Panc1 (cell line): ENCODE measurements at regions not wholly inside any gene's neighbourhood (a gene's known extent, or its start where the extent isn't known, plus 50 kb on each side); places are given as distances from the start of the nearest gene placed in this dataset.

ENCODE experiments used
- ATAC-seq: fragments of 200-7000 bp; cut with Tn5 transposase; 2 replicates; pipeline ENCODE4 v1.9.1; 2020; ENCODE audit warnings: mild to moderate bottlenecking, moderate library complexity
- BruUV-seq: library from RNA; stranded (reverse); fragments of 400-500 nt; replicated peaks from 2 replicates; lab custom pipeline; 2021; lab: Mats Ljungman, UMichigan
- CTCF ChIA-PET: fragments of 300-600 bp; sonication (Branson Sonifier 250); formaldehyde crosslinking; loops from one replicate; lab custom pipeline; 2022; ENCODE audit warnings: antibody characterized with exemption; lab: Charles Lee
- POLR2A ChIA-PET: fragments of 300-600 bp; sonication (Branson Sonifier 250); formaldehyde crosslinking; loops from one replicate; lab custom pipeline; 2022; ENCODE audit warnings: antibody characterized with exemption; lab: Charles Lee
- DNase-seq: peaks from one replicate; pipeline ENCODE4 v3.0.0-alpha.2; 2010; ENCODE audit warnings: low read depth, low spot score
- H3K27ac ChIP-seq: 2 replicates; pipeline ENCODE4 v1.5.1; 2011; ENCODE audit warnings: mild to moderate bottlenecking, low read length, inconsistent platforms
- H3K27me3 ChIP-seq: fragments of 200-500 bp; sonication (Bioruptor generic); 2 replicates; pipeline ENCODE4 v1.6.0; 2014; ENCODE audit warnings: low read length, inconsistent platforms; ENCODE audit not compliant: control insufficient read depth, insufficient read depth
- H3K36me3 ChIP-seq: fragments of 200-500 bp; sonication (Bioruptor generic); 2 replicates; pipeline ENCODE4 v1.5.1; 2014; ENCODE audit warnings: inconsistent platforms, mild to moderate bottlenecking, low read length, moderate library complexity; ENCODE audit not compliant: control insufficient read depth, insufficient read depth
- H3K4me1 ChIP-seq: 2 replicates; pipeline ENCODE4 v1.5.1; 2011; ENCODE audit warnings: inconsistent platforms, mild to moderate bottlenecking, low read length, moderate library complexity; ENCODE audit not compliant: control insufficient read depth, insufficient read depth
- H3K4me3 ChIP-seq, 2 experiments: 2 replicates each; pipeline ENCODE4 v1.5.1; 2011 to 2012; ENCODE audit warnings: low read depth in 2 of 2, low read length in 2 of 2, mild to moderate bottlenecking in 2 of 2, inconsistent platforms in 1 of 2, moderate library complexity in 1 of 2
- H3K9me3 ChIP-seq: fragments of 200-500 bp; sonication (Bioruptor generic); 2 replicates; pipeline ENCODE4 v1.5.1; 2014; ENCODE audit warnings: low read depth, mild to moderate bottlenecking, inconsistent platforms, low read length, moderate library complexity; ENCODE audit not compliant: control insufficient read depth, insufficient read depth
- POLR2AphosphoS5 ChIP-seq: IDR thresholded peaks from 2 replicates; pipeline ENCODE4 v1.6.1; 2012; ENCODE audit warnings: mild to moderate bottlenecking, low read depth, low read length, moderate library complexity
- REST ChIP-seq, 2 experiments: IDR thresholded peaks; 2 replicates each; pipeline ENCODE4 v1.6.1; 2011 to 2012; ENCODE audit warnings: low read depth in 2 of 2, control low read depth in 1 of 2, low read length in 1 of 2, mild to moderate bottlenecking in 1 of 2, moderate library complexity in 1 of 2; ENCODE audit not compliant: insufficient read depth in 1 of 2
- SIN3A ChIP-seq: IDR thresholded peaks from 2 replicates; pipeline ENCODE4 v1.6.1; 2012; ENCODE audit warnings: low read depth, mild to moderate bottlenecking, low read length, moderate library complexity, borderline replicate concordance; ENCODE audit not compliant: insufficient read depth
- TCF7L2 ChIP-seq: IDR thresholded peaks from 2 replicates; pipeline ENCODE4 v1.6.1; 2011; ENCODE audit warnings: mild to moderate bottlenecking, low read depth, low read length, inconsistent platforms
- in situ Hi-C: cut with HindIII; loops from 2 replicates; pipeline ENCODE4 v1.10.0; 2016; ENCODE audit warnings: low sequenced_read_pairs, low pct_unique_long_range_greater_than_20kb
- intact Hi-C: fragments of 100-400 bp; cut with micrococcal nuclease; formaldehyde crosslinking; loops from one replicate; pipeline ENCODE4 v1.10.0; 2022; ENCODE audit not compliant: unreplicated experiment
- TF ChIP-seq, protein P1 (sequence below): fragments of 450-650 bp; IDR thresholded peaks from 2 replicates; pipeline ENCODE4 v1.5.1; 2017; ENCODE audit warnings: mild to moderate bottlenecking

DNA sequence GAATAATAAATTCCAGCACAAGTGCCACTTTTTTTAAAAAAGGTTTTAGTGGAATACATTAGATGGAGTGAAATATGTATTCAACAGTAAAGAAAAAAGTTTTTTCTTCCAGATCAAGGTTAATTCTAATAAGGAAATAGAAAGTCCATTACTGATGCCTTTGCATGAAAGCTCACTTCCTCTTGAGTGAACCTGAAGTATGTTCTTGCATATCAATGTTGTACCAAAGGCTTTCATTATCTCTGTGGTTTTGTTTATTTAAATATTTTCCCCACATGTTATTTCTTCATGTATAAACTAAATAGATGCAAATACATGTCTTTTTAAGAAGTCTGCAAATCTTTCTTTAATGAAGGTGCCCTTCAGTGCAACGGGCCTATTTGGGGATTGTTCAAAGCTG is 307.9 kb downstream of the C4orf33 start:
- H3K27ac ChIP-seq = no peak overlapping the region
- intact Hi-C loops = no loop called here
- no peak for DNase-seq
- no peak overlapping the region for H3K4me3 ChIP-seq
- ATAC-seq = no peak
- in situ Hi-C loops = no loop called here
- ChIA-PET POLR2A (no interaction called here), CTCF (no interaction called here)
- BruUV-seq = no TSS peak
- no peaks in the 10 kb centered on the region for H3K4me1 ChIP-seq
- no peaks in the 10 kb centered on the region for H3K9me3 ChIP-seq
- H3K27me3 ChIP-seq = no peaks in the 10 kb centered on the region
- TF ChIP-seq POLR2AphosphoS5 = no peak
- no peak for TF ChIP-seq TCF7L2
- TF ChIP-seq SIN3A = no peak
- no peaks in the 10 kb centered on the region for H3K36me3 ChIP-seq

DNA sequence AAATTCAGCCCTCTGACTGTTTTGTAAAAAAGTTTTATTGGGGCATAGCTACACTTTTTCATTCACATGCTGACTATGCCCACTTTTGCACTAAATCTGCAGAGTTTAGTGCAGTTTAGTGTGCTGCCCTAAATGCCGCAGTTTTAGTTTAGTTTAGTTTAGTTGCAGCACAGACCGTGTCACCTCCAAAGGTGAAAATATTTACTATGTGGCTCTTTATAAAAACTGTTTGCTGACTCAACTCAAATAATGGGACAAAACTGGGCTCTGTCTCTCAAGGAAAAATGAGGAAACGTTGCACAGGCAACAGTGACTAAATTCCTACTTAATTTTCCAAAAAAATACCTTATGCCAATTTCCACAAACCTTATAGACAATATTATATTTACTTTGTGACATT is 314.2 kb downstream of the C4orf33 start:
- no peaks in the 10 kb centered on the region for H3K27me3 ChIP-seq
- no peak for ATAC-seq
- ChIA-PET CTCF (no interaction called here), POLR2A (no interaction called here)
- no peaks in the 10 kb centered on the region for H3K4me1 ChIP-seq
- H3K4me3 ChIP-seq = no peak overlapping the region
- TF ChIP-seq, protein P1, sequence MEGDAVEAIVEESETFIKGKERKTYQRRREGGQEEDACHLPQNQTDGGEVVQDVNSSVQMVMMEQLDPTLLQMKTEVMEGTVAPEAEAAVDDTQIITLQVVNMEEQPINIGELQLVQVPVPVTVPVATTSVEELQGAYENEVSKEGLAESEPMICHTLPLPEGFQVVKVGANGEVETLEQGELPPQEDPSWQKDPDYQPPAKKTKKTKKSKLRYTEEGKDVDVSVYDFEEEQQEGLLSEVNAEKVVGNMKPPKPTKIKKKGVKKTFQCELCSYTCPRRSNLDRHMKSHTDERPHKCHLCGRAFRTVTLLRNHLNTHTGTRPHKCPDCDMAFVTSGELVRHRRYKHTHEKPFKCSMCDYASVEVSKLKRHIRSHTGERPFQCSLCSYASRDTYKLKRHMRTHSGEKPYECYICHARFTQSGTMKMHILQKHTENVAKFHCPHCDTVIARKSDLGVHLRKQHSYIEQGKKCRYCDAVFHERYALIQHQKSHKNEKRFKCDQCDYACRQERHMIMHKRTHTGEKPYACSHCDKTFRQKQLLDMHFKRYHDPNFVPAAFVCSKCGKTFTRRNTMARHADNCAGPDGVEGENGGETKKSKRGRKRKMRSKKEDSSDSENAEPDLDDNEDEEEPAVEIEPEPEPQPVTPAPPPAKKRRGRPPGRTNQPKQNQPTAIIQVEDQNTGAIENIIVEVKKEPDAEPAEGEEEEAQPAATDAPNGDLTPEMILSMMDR = no peak
- TF ChIP-seq SIN3A = no peak
- no peak for TF ChIP-seq REST (IDR thresholded peaks at IDR 0.05; ENCODE audit: insufficient read depth in 1 of 2, low read depth in 2 of 2, low read length in 1 of 2)
- no peak for TF ChIP-seq TCF7L2
- H3K27ac ChIP-seq = no peak overlapping the region
- intact Hi-C loops (no loop called here), in situ Hi-C loops (no loop called here)
- no peaks in the 10 kb centered on the region for H3K9me3 ChIP-seq
- no peak for DNase-seq
- no peaks in the 10 kb centered on the region for H3K36me3 ChIP-seq
- BruUV-seq = no TSS peak

- in situ Hi-C loops (no loop called here), intact Hi-C loops (no loop called here)
- DNase-seq (no peak), ATAC-seq (no peak)
- Histone ChIP-seq H3K36me3 (no peaks in the 10 kb centered on the region), H3K27ac (no peak overlapping the region), H3K4me3 (no peak overlapping the region), H3K9me3 (no peaks in the 10 kb centered on the region), H3K4me1 (no peaks in the 10 kb centered on the region), H3K27me3 (no peaks in the 10 kb centered on the region)
- POLR2A ChIA-PET = no interaction called here
- no TSS peak for BruUV-seq
- CTCF ChIA-PET = no interaction called here
- TF ChIP-seq SIN3A = no peak
- no peak for TF ChIP-seq TCF7L2
- no peak for TF ChIP-seq REST (IDR thresholded peaks at IDR 0.05; ENCODE audit: insufficient read depth in 1 of 2, low read depth in 2 of 2, low read length in 1 of 2)
- TF ChIP-seq, protein P1 = no peak
- TF ChIP-seq POLR2AphosphoS5 = no peak
Measured at GRCh38 chr4:129415004-129415403, 319.1 kb downstream of the C4orf33 start.
